ENCODE measurements at regions not wholly inside any gene's neighbourhood (a gene's known extent, or its start where the extent isn't known, plus 50 kb on each side); places are given as distances from the start of the nearest gene placed in this dataset.

- TF ChIP-seq CTCF (IDR thresholded peaks at IDR 0.05; ENCODE audit: insufficient read depth, low read depth, low read length) (no peak), EZH2 (IDR thresholded peaks at IDR 0.05; ENCODE audit: insufficient read depth, low read length) (no peak)
Observed at GRCh38 chr6:62737792-62738191, 451.8 kb upstream of the KHDRBS2 start.

All from astrocyte (in vitro differentiated cells and primary cell).